ENCODE measurements at regions not wholly inside any gene's neighbourhood (a gene's known extent, or its start where the extent isn't known, plus 50 kb on each side); places are given as distances from the start of the nearest gene placed in this dataset.

DNA sequence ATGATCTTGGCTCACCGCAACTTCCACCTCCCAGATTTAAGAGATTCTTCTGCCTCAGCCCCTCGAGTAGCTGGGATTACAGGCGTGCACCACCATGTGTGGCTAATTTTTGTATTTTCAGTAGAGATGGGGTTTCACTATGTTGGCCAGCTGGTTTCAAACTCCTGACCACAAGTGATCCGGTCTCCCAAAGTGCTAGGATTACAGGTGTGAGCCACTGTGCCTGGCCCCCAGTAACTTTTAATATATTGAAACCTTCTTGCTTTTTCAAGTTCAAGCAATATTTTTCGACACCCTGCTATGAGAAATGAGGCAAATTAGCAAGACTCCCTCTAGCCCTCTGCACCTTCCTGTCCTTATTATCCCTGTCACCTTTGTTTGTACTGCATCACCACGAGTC lies 144.0 kb downstream of the EVX1 start:
- TF ChIP-seq BACH2 (CRISPR knock-in tag; IDR thresholded peaks at IDR 0.05; ENCODE audit: borderline replicate concordance) (no peak), PPARA (CRISPR knock-in tag; IDR thresholded peaks at IDR 0.05; ENCODE audit: borderline replicate concordance) (no peak), ARNTL (CRISPR knock-in tag; IDR thresholded peaks at IDR 0.05; ENCODE audit: borderline replicate concordance, low read depth) (no peak), SNAI2 (CRISPR knock-in tag; IDR thresholded peaks at IDR 0.05) (no peak), ZC3H10 (CRISPR knock-in tag; IDR thresholded peaks at IDR 0.05) (no peak), ZNF70 (CRISPR knock-in tag; IDR thresholded peaks at IDR 0.05) (no peak), ZFP3 (CRISPR knock-in tag; IDR thresholded peaks at IDR 0.05) (no peak), CSDC2 (CRISPR knock-in tag; IDR thresholded peaks at IDR 0.05) (no peak), RARB (CRISPR knock-in tag; IDR thresholded peaks at IDR 0.05) (no peak), ZFP30 (CRISPR knock-in tag; IDR thresholded peaks at IDR 0.05) (no peak)
- TF ChIP-seq, protein P1, sequence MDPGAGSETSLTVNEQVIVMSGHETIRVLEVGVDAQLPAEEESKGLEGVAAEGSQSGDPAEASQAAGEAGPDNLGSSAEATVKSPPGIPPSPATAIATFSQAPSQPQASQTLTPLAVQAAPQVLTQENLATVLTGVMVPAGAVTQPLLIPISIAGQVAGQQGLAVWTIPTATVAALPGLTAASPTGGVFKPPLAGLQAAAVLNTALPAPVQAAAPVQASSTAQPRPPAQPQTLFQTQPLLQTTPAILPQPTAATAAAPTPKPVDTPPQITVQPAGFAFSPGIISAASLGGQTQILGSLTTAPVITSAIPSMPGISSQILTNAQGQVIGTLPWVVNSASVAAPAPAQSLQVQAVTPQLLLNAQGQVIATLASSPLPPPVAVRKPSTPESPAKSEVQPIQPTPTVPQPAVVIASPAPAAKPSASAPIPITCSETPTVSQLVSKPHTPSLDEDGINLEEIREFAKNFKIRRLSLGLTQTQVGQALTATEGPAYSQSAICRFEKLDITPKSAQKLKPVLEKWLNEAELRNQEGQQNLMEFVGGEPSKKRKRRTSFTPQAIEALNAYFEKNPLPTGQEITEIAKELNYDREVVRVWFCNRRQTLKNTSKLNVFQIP (CRISPR knock-in tag; IDR thresholded peaks at IDR 0.05; ENCODE audit: borderline replicate concordance, low read depth), result no peak
- ATAC-seq, result no peak

DNA sequence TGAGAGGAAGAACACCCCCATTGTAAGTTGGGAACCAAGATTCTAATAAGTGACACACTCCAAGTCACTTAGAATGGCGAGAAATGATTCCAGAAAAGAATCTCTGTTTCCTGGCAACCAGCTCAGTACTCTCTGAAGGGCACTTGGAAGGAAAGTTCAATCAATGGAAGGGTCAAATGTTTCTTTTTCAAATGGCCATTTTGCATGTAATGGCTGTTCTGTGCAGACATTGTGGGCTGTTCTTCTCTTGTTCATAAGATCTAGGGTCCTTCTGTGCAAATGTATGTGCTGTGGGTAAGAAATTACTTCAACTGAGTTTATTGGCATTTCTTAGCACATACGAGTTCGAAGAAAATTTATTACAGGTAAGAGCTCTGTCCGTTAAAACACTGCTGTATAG lies 145.3 kb downstream of the EVX1 start:
- TF ChIP-seq SNAI2 (CRISPR knock-in tag; IDR thresholded peaks at IDR 0.05) (no peak), ZNF70 (CRISPR knock-in tag; IDR thresholded peaks at IDR 0.05) (no peak), GLIS3 (CRISPR knock-in tag; IDR thresholded peaks at IDR 0.05) (no peak), ZC3H10 (CRISPR knock-in tag; IDR thresholded peaks at IDR 0.05) (no peak), ZFP3 (CRISPR knock-in tag; IDR thresholded peaks at IDR 0.05) (no peak), RARB (CRISPR knock-in tag; IDR thresholded peaks at IDR 0.05) (no peak), ESRRG (CRISPR knock-in tag; IDR thresholded peaks at IDR 0.05) (no peak), TCF4 (CRISPR knock-in tag; IDR thresholded peaks at IDR 0.05; ENCODE audit: borderline replicate concordance) (no peak), ISL1 (CRISPR knock-in tag; IDR thresholded peaks at IDR 0.05) (no peak), ZNF565 (CRISPR knock-in tag; conservative IDR thresholded peaks at IDR 0.05; ENCODE audit: low read depth) (no peak), PPARA (CRISPR knock-in tag; IDR thresholded peaks at IDR 0.05; ENCODE audit: borderline replicate concordance) (no peak)
- TF ChIP-seq, protein P2, sequence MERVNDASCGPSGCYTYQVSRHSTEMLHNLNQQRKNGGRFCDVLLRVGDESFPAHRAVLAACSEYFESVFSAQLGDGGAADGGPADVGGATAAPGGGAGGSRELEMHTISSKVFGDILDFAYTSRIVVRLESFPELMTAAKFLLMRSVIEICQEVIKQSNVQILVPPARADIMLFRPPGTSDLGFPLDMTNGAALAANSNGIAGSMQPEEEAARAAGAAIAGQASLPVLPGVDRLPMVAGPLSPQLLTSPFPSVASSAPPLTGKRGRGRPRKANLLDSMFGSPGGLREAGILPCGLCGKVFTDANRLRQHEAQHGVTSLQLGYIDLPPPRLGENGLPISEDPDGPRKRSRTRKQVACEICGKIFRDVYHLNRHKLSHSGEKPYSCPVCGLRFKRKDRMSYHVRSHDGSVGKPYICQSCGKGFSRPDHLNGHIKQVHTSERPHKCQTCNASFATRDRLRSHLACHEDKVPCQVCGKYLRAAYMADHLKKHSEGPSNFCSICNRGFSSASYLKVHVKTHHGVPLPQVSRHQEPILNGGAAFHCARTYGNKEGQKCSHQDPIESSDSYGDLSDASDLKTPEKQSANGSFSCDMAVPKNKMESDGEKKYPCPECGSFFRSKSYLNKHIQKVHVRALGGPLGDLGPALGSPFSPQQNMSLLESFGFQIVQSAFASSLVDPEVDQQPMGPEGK (CRISPR knock-in tag; IDR thresholded peaks at IDR 0.05; ENCODE audit: borderline replicate concordance), result no peak
- no peak for ATAC-seq

DNA sequence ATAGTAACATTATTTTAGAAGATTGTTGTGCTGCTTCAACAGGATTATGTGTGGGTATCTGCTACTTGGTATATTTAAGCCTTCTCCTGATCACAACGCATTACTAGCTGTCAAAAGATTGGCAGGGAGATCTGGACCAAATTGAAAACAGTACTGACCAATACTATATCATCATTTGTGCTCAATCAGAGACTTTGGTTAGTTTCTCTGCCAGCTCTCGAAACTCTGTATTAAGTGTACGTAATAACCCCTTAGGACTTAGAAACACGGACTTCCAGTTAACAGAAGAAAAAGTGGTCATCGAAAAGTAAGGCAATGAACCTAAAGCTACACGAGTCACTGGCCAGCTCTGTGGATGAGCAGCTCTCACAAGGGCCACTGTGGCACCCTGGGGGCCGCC lies 146.0 kb downstream of the EVX1 start:
- ATAC-seq, result no peak
- no peak for TF ChIP-seq ZNF70 (CRISPR knock-in tag; IDR thresholded peaks at IDR 0.05)
- no peak for TF ChIP-seq SNAI2 (CRISPR knock-in tag; IDR thresholded peaks at IDR 0.05)
- TF ChIP-seq, protein P1 (CRISPR knock-in tag; IDR thresholded peaks at IDR 0.05; ENCODE audit: borderline replicate concordance, low read depth), result no peak
- no peak for TF ChIP-seq PPARA (CRISPR knock-in tag; IDR thresholded peaks at IDR 0.05; ENCODE audit: borderline replicate concordance)

DNA sequence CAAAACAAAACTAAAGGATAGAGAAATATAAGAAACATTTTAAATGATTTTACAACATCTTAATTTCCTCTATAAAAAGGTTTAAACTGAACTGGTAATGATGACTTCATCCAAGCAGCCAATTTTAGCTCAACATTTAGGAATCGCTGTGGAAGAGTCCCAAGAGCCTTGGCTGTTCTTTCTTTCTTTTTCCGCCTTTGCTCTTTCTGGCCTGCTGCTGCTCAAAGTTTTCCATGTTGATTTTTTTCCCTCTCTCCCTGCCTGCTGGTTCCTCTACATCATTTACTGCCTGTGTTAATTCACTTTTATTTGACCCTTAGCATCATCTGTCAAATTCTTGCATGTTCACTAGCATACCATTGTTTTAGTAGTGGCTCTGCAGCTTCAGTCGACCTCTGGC lies 146.9 kb downstream of the EVX1 start:
- ATAC-seq, result no peak
- TF ChIP-seq ISL1 (CRISPR knock-in tag; IDR thresholded peaks at IDR 0.05) (no peak), PPARA (CRISPR knock-in tag; IDR thresholded peaks at IDR 0.05; ENCODE audit: borderline replicate concordance) (no peak), BACH2 (CRISPR knock-in tag; IDR thresholded peaks at IDR 0.05; ENCODE audit: borderline replicate concordance) (no peak), ESRRG (CRISPR knock-in tag; IDR thresholded peaks at IDR 0.05) (no peak), GLIS3 (CRISPR knock-in tag; IDR thresholded peaks at IDR 0.05) (no peak)

DNA sequence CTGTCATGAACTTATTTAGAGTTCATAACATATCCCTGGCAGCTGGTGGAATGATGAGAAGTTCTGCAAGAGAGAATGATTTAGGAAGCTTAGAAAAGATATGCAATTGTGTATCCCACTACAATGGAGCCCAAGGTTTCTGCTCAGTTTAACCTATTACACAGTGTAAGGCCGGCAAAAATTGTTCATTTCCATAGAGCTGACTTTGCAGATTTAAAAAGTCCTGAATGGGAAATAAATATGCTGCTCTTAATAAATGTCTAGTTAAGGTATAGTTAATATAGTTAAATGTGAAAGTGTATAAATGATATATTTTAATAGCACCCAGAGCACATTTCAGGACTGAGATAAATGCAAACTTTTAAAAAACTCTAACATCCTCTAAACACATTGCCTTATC lies 149.9 kb downstream of the EVX1 start:
- TF ChIP-seq, protein P3, sequence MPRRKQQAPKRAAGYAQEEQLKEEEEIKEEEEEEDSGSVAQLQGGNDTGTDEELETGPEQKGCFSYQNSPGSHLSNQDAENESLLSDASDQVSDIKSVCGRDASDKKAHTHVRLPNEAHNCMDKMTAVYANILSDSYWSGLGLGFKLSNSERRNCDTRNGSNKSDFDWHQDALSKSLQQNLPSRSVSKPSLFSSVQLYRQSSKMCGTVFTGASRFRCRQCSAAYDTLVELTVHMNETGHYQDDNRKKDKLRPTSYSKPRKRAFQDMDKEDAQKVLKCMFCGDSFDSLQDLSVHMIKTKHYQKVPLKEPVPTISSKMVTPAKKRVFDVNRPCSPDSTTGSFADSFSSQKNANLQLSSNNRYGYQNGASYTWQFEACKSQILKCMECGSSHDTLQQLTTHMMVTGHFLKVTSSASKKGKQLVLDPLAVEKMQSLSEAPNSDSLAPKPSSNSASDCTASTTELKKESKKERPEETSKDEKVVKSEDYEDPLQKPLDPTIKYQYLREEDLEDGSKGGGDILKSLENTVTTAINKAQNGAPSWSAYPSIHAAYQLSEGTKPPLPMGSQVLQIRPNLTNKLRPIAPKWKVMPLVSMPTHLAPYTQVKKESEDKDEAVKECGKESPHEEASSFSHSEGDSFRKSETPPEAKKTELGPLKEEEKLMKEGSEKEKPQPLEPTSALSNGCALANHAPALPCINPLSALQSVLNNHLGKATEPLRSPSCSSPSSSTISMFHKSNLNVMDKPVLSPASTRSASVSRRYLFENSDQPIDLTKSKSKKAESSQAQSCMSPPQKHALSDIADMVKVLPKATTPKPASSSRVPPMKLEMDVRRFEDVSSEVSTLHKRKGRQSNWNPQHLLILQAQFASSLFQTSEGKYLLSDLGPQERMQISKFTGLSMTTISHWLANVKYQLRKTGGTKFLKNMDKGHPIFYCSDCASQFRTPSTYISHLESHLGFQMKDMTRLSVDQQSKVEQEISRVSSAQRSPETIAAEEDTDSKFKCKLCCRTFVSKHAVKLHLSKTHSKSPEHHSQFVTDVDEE (CRISPR knock-in tag; IDR thresholded peaks at IDR 0.05), result no peak
- TF ChIP-seq, protein P1 (CRISPR knock-in tag; IDR thresholded peaks at IDR 0.05; ENCODE audit: borderline replicate concordance, low read depth), result no peak
- no peak for TF ChIP-seq ZNF8 (CRISPR knock-in tag; IDR thresholded peaks at IDR 0.05)
- no peak for TF ChIP-seq RARB (CRISPR knock-in tag; IDR thresholded peaks at IDR 0.05)
- no peak for TF ChIP-seq ESRRG (CRISPR knock-in tag; IDR thresholded peaks at IDR 0.05)
- TF ChIP-seq, protein P4, sequence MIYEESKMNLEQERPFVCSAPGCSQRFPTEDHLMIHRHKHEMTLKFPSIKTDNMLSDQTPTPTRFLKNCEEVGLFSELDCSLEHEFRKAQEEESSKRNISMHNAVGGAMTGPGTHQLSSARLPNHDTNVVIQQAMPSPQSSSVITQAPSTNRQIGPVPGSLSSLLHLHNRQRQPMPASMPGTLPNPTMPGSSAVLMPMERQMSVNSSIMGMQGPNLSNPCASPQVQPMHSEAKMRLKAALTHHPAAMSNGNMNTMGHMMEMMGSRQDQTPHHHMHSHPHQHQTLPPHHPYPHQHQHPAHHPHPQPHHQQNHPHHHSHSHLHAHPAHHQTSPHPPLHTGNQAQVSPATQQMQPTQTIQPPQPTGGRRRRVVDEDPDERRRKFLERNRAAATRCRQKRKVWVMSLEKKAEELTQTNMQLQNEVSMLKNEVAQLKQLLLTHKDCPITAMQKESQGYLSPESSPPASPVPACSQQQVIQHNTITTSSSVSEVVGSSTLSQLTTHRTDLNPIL (CRISPR knock-in tag; IDR thresholded peaks at IDR 0.05; ENCODE audit: low read depth), result no peak
- no peak for TF ChIP-seq PPARA (CRISPR knock-in tag; IDR thresholded peaks at IDR 0.05; ENCODE audit: borderline replicate concordance)
- no peak for ATAC-seq

Data from SK-N-SH treated with all-trans-retinoic acid at 6 μM for 48 hours (cell line).